Mesendoderm (in vitro differentiated cells): ENCODE measurements at regions not wholly inside any gene's neighbourhood (a gene's known extent, or its start where the extent isn't known, plus 50 kb on each side); places are given as distances from the start of the nearest gene placed in this dataset.

ENCODE experiments used
- DNase-seq: peaks from one replicate; pipeline ENCODE4 v3.0.0; 2013
- H2AK5ac ChIP-seq: 2 replicates; pipeline ENCODE4 v1.6.1; 2013; ENCODE audit warnings: low read length, inconsistent platforms
- H2BK120ac ChIP-seq: 2 replicates; pipeline ENCODE4 v1.6.1; 2013; ENCODE audit warnings: low read depth, mild to moderate bottlenecking, low read length, moderate library complexity, mixed read lengths
- H2BK15ac ChIP-seq: replicated peaks from 2 replicates; pipeline ENCODE4 v1.6.1; 2013; ENCODE audit warnings: low read depth, mild to moderate bottlenecking, moderate library complexity
- H2BK5ac ChIP-seq: 2 replicates; pipeline ENCODE4 v1.6.1; 2013; ENCODE audit warnings: low read length, inconsistent platforms
- H3K18ac ChIP-seq: 2 replicates; pipeline ENCODE4 v1.6.1; 2013; ENCODE audit warnings: mild to moderate bottlenecking, low read length, mixed read lengths
- H3K23ac ChIP-seq: one replicate; pipeline ENCODE4 v1.6.1; 2013; ENCODE audit warnings: low read length
- H3K27ac ChIP-seq: 2 replicates; pipeline ENCODE4 v1.5.1; 2013; ENCODE audit warnings: low read depth, mild to moderate bottlenecking, inconsistent platforms, low read length, moderate library complexity
- H3K27me3 ChIP-seq: 2 replicates; pipeline ENCODE4 v1.6.1; 2013; ENCODE audit warnings: low read length, control low read depth, mild to moderate bottlenecking, inconsistent platforms; ENCODE audit not compliant: insufficient read depth, poor library complexity
- H3K36me3 ChIP-seq: 2 replicates; pipeline ENCODE4 v1.6.1; 2013; ENCODE audit warnings: low read length, inconsistent platforms; ENCODE audit not compliant: control insufficient read depth, insufficient read depth
- H3K4ac ChIP-seq: one replicate; pipeline ENCODE4 v1.6.1; 2013; ENCODE audit warnings: low read depth, mild to moderate bottlenecking, low read length, moderate library complexity
- H3K4me1 ChIP-seq: 2 replicates; pipeline ENCODE4 v1.6.1; 2013; ENCODE audit warnings: low read depth, low read length, inconsistent platforms; ENCODE audit not compliant: control insufficient read depth
- H3K4me2 ChIP-seq: 2 replicates; pipeline ENCODE4 v1.6.1; 2013; ENCODE audit warnings: low read length
- H3K4me3 ChIP-seq: 2 replicates; pipeline ENCODE4 v1.5.1; 2013; ENCODE audit warnings: mild to moderate bottlenecking, low read length
- H3K56ac ChIP-seq: one replicate; pipeline ENCODE4 v1.6.1; 2013; ENCODE audit warnings: low read length
- H3K79me1 ChIP-seq: 2 replicates; pipeline ENCODE4 v1.6.1; 2013; ENCODE audit warnings: low read length, inconsistent platforms
- H3K79me2 ChIP-seq: 2 replicates; pipeline ENCODE4 v1.6.1; 2013; ENCODE audit warnings: mild to moderate bottlenecking, low read length; ENCODE audit not compliant: control insufficient read depth, insufficient read depth
- H3K9ac ChIP-seq: 2 replicates; pipeline ENCODE4 v1.6.1; 2013; ENCODE audit warnings: low read length, inconsistent platforms
- H4K5ac ChIP-seq: one replicate; pipeline ENCODE4 v1.6.1; 2013; ENCODE audit warnings: low read length
- H4K8ac ChIP-seq: one replicate; pipeline ENCODE4 v1.6.1; 2013; ENCODE audit warnings: low read depth, mild to moderate bottlenecking, control low read depth, low read length, moderate library complexity
- WGBS: extraction: QIAGEN DNeasy Blood & Tissue Kit; methylation state at CpG from one replicate; pipeline ENCODE4 v1.1.7; 2013; ENCODE audit warnings: low lambda C conversion rate, missing lambda C conversion rate; ENCODE audit not compliant: insufficient coverage; ENCODE audit errors: extremely low coverage; 5-methylcytosine and 5-hydroxymethylcytosine counted together

- no peak overlapping the region for H3K56ac ChIP-seq
- no peak overlapping the region for H3K23ac ChIP-seq
- H2BK5ac ChIP-seq: no peak overlapping the region
- H3K79me2 ChIP-seq: no peaks in the 10 kb centered on the region
- no peak overlapping the region for H3K18ac ChIP-seq
- no peak overlapping the region for H2AK5ac ChIP-seq
- H4K8ac ChIP-seq: no peak overlapping the region
- H3K36me3 ChIP-seq: no peaks in the 10 kb centered on the region
- H3K9ac ChIP-seq: no peak overlapping the region
- H3K4ac ChIP-seq: no peak overlapping the region
- H2BK15ac ChIP-seq: no peak overlapping the region
- H3K4me2 ChIP-seq: no peak overlapping the region
- H4K5ac ChIP-seq: no peak overlapping the region
- no peak for DNase-seq
- no peak overlapping the region for H2BK120ac ChIP-seq
- H3K27ac ChIP-seq: no peak overlapping the region
- H3K79me1 ChIP-seq: no peaks in the 10 kb centered on the region
- H3K4me1 ChIP-seq: no peaks in the 10 kb centered on the region
- H3K27me3 ChIP-seq: no peaks in the 10 kb centered on the region
- no CpG with 5 or more reads among the region's 6 CpGs for WGBS
- no peak overlapping the region for H3K4me3 ChIP-seq
Measured at GRCh38 chr15:35857567-35858226, 311.7 kb upstream of the DPH6 start.

GRCh38 chr15:35858707-35859106 lies 312.7 kb upstream of the DPH6 start:
- H3K56ac ChIP-seq: no peak overlapping the region
- DNase-seq: peak; percentile 19
- no peak overlapping the region for H2AK5ac ChIP-seq
- no peak overlapping the region for H3K27ac ChIP-seq
- no peak overlapping the region for H3K9ac ChIP-seq
- H3K27me3 ChIP-seq: no peaks in the 10 kb centered on the region
- H2BK15ac ChIP-seq: no peak overlapping the region
- H4K8ac ChIP-seq: no peak overlapping the region
- no peak overlapping the region for H3K4ac ChIP-seq
- H2BK120ac ChIP-seq: no peak overlapping the region
- H3K4me3 ChIP-seq: no peak overlapping the region
- H4K5ac ChIP-seq: no peak overlapping the region
- H3K79me2 ChIP-seq: no peaks in the 10 kb centered on the region
- H3K36me3 ChIP-seq: no peaks in the 10 kb centered on the region
- H3K79me1 ChIP-seq: no peaks in the 10 kb centered on the region
- H3K4me1 ChIP-seq: no peaks in the 10 kb centered on the region
- WGBS: no CpG with 5 or more reads among the region's 3 CpGs
- no peak overlapping the region for H3K23ac ChIP-seq
- H3K4me2 ChIP-seq: no peak overlapping the region
- no peak overlapping the region for H2BK5ac ChIP-seq
- no peak overlapping the region for H3K18ac ChIP-seq

- WGBS: no CpG with 5 or more reads among the region's 2 CpGs
- Histone ChIP-seq H2BK5ac (no peak overlapping the region), H3K4me1 (no peaks in the 10 kb centered on the region), H3K4me2 (no peak overlapping the region), H4K5ac (no peak overlapping the region), H3K4me3 (no peak overlapping the region), H4K8ac (no peak overlapping the region), H3K27me3 (no peaks in the 10 kb centered on the region), H3K79me2 (no peaks in the 10 kb centered on the region), H2AK5ac (no peak overlapping the region), H3K36me3 (no peaks in the 10 kb centered on the region), H2BK15ac (no peak overlapping the region), H3K27ac (no peak overlapping the region), H3K23ac (no peak overlapping the region), H3K9ac (no peak overlapping the region), H3K56ac (no peak overlapping the region), H3K4ac (no peak overlapping the region), H3K18ac (no peak overlapping the region), H3K79me1 (no peaks in the 10 kb centered on the region), H2BK120ac (no peak overlapping the region)
- DNase-seq: no peak
Measured at GRCh38 chr15:35863655-35864054, 317.7 kb upstream of the DPH6 start.

- no peak overlapping the region for H3K56ac ChIP-seq
- H3K9ac ChIP-seq: no peak overlapping the region
- H3K23ac ChIP-seq: no peak overlapping the region
- H3K4me3 ChIP-seq: no peak overlapping the region
- peak; percentile 68 for DNase-seq
- H2BK120ac ChIP-seq: no peak overlapping the region
- no CpG with 5 or more reads among the region's 4 CpGs for WGBS
- no peaks in the 10 kb centered on the region for H3K27me3 ChIP-seq
- no peak overlapping the region for H3K4ac ChIP-seq
- no peaks in the 10 kb centered on the region for H3K36me3 ChIP-seq
- H3K18ac ChIP-seq: no peak overlapping the region
- no peak overlapping the region for H2BK15ac ChIP-seq
- H3K79me2 ChIP-seq: no peaks in the 10 kb centered on the region
- no peak overlapping the region for H3K27ac ChIP-seq
- no peak overlapping the region for H2BK5ac ChIP-seq
- no peak overlapping the region for H3K4me2 ChIP-seq
- H2AK5ac ChIP-seq: no peak overlapping the region
- H4K8ac ChIP-seq: no peak overlapping the region
- H3K79me1 ChIP-seq: no peaks in the 10 kb centered on the region
- H4K5ac ChIP-seq: no peak overlapping the region
- H3K4me1 ChIP-seq: no peaks in the 10 kb centered on the region
Measured at GRCh38 chr15:35867356-35867755, 321.4 kb upstream of the DPH6 start.

- H2BK5ac ChIP-seq: no peak overlapping the region
- no peaks in the 10 kb centered on the region for H3K36me3 ChIP-seq
- H4K5ac ChIP-seq: no peak overlapping the region
- H3K56ac ChIP-seq: no peak overlapping the region
- H3K4me1 ChIP-seq: no peaks in the 10 kb centered on the region
- no peak overlapping the region for H3K23ac ChIP-seq
- H3K79me2 ChIP-seq: no peaks in the 10 kb centered on the region
- no peaks in the 10 kb centered on the region for H3K27me3 ChIP-seq
- no peak overlapping the region for H2BK120ac ChIP-seq
- H3K18ac ChIP-seq: no peak overlapping the region
- no peak overlapping the region for H4K8ac ChIP-seq
- H3K79me1 ChIP-seq: no peaks in the 10 kb centered on the region
- H2BK15ac ChIP-seq: no peak overlapping the region
- H2AK5ac ChIP-seq: no peak overlapping the region
- no peak overlapping the region for H3K27ac ChIP-seq
- H3K4me3 ChIP-seq: no peak overlapping the region
- no peak for DNase-seq
- H3K4me2 ChIP-seq: no peak overlapping the region
- no CpG with 5 or more reads among the region's 1 CpG for WGBS
- no peak overlapping the region for H3K4ac ChIP-seq
- H3K9ac ChIP-seq: no peak overlapping the region
Measured at GRCh38 chr15:35871282-35871681, 325.3 kb upstream of the DPH6 start.

GRCh38 chr15:35871812-35872211 lies 325.8 kb upstream of the DPH6 start:
- no peak overlapping the region for H4K5ac ChIP-seq
- H3K79me2 ChIP-seq: no peaks in the 10 kb centered on the region
- H2BK15ac ChIP-seq: no peak overlapping the region
- no peaks in the 10 kb centered on the region for H3K79me1 ChIP-seq
- no peak overlapping the region for H3K56ac ChIP-seq
- H3K27me3 ChIP-seq: no peaks in the 10 kb centered on the region
- no peak for DNase-seq
- no peak overlapping the region for H3K4me2 ChIP-seq
- no CpG with 5 or more reads among the region's 3 CpGs for WGBS
- H3K36me3 ChIP-seq: no peaks in the 10 kb centered on the region
- no peak overlapping the region for H4K8ac ChIP-seq
- no peak overlapping the region for H3K4ac ChIP-seq
- H2BK120ac ChIP-seq: no peak overlapping the region
- H3K23ac ChIP-seq: no peak overlapping the region
- no peak overlapping the region for H2AK5ac ChIP-seq
- H3K4me3 ChIP-seq: no peak overlapping the region
- no peaks in the 10 kb centered on the region for H3K4me1 ChIP-seq
- no peak overlapping the region for H2BK5ac ChIP-seq
- H3K27ac ChIP-seq: no peak overlapping the region
- H3K18ac ChIP-seq: no peak overlapping the region
- H3K9ac ChIP-seq: no peak overlapping the region
